ENCODE measurements at regions not wholly inside any gene's neighbourhood (a gene's known extent, or its start where the extent isn't known, plus 50 kb on each side); places are given as distances from the start of the nearest gene placed in this dataset.

- peak in 1 of 5 experiments; percentile 20 for TF ChIP-seq CTCF (IDR thresholded peaks at IDR 0.05 in 4 of 5, conservative IDR thresholded peaks at IDR 0.05 in 1 of 5)
- no peak for TF ChIP-seq POLR2A (IDR thresholded peaks at IDR 0.05)
These were observed 246.7 kb downstream of the DACT1 start for GRCh38 chr14:58884442-58884841.

Measured in gastrocnemius medialis (tissue), 4 donors.